NCI-H524 treated with DMSO at 0.1 percent for 48 hours (cell line): ENCODE measurements at regions not wholly inside any gene's neighbourhood (a gene's known extent, or its start where the extent isn't known, plus 50 kb on each side); places are given as distances from the start of the nearest gene placed in this dataset.
A peak's percentile ranks its signal among the peaks of the same experiment; 100 is the strongest.

Source experiments
- DNase-seq: peaks from one replicate; lab custom pipeline; 2025; lab: John Stamatoyannopoulos, UW

DNA sequence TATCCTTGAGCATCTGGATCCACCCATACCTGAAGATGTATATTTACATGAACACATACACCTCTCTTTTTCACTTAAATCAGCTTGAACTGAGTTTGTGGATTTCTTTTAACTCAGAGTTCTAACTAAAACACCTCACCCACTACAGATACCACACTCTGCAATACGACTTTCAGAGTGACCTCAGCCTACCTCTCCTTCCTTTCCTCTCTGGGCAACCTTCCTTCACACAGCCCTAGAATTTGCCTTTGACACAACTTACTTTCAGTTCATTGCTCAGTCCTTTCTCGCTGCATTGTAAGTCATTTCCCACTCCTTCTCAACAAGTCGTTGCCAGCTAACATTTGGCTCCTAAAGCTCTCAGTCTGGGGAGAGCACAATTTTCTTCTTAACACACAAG is 151.9 kb upstream of the IRX3 start:
- no peak for DNase-seq

DNA sequence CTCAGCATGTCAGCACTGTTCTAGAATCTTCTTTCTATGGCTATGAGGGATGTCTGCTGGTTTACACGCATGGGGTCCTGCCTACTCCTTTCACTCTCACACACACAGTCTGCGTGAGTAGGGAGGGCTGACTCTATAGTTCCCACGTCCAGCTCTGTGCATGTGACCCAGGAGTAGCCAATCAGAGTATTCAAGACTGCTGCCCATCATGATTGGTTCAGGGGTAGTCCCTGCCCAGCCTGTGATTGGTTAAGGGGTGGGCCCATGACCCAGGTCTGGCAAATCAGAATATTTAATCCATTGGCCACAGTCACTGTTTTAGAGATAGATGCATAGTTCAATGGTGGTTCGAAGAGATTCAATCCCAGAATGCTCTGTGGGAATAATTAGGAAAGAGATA is 151.3 kb upstream of the IRX3 start:
- DNase-seq, result no peak

DNA sequence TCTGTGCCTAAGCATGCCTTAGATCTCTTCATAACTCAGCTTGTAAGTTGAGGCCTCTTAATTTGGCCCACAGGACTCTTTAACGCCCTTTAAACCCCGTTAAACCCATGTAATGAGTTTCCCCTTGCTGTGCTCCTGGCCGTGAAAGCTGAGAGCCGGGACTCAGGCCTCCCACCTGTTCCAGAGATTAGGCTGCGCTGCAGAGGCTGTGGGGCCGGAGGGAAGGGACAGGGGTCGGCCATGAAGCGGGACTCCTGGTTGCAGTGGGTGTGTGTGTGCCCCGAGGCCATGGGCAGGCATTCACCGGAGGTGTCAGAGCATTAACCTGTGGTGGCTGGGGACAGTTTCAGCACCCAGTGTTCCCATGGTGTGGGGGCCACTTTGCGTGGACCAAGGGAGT is 150.8 kb upstream of the IRX3 start:
- DNase-seq, result peak; percentile 7

DNA sequence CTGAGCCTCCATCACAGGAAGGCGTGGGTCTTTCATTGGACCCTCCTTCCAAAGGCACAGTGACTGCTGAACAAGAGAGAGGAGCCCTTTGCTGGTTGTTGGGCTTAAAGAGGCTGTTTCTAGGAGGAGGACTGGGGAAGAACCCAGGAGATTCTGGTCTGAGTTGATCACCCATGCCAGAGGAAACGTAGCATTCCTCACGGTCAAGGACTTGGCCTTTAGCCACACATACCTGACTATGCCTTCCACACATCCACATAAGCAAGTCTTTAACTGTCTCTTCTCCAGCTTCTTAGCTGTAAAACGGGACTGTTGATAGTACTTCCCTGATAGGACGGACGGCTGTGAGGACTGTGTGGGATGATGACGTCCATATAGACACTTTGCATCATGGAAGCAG is 149.8 kb upstream of the IRX3 start:
- no peak for DNase-seq

DNA sequence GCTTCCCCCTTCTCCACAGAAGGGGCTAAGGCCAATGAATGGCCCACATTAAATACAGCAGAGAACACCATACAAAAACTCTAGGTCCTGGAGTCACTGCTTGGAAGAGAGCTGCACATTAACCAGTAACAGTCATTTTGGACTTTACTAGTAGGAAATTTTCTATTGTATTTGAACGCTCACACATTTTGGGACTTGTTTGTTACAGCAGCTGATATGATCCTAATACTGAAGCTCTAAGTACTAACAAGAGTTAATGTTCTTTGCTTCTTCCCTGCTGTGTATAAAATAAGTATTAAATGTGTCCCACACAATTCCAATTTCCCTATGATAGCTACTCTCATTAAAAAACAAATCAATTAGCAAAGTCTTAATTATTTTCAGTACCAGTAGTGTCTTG is 148.3 kb upstream of the IRX3 start:
- no peak for DNase-seq

DNA sequence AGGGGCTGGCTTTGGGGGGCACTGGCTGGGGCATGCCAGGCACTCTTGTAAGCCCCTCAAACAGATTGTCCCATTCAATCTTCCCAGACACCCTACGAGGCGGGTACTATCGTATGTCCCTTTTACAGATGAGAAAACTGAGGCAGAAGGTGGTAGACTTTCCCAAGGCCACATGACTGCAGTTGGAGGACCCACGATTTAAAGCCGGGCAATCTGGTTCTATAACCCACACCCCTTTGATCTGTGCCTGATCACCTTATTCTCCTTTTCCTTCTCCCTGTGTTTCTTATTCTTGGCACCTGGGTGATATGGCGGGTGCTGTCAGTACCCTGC is 146.3 kb upstream of the IRX3 start:
- no peak for DNase-seq

DNA sequence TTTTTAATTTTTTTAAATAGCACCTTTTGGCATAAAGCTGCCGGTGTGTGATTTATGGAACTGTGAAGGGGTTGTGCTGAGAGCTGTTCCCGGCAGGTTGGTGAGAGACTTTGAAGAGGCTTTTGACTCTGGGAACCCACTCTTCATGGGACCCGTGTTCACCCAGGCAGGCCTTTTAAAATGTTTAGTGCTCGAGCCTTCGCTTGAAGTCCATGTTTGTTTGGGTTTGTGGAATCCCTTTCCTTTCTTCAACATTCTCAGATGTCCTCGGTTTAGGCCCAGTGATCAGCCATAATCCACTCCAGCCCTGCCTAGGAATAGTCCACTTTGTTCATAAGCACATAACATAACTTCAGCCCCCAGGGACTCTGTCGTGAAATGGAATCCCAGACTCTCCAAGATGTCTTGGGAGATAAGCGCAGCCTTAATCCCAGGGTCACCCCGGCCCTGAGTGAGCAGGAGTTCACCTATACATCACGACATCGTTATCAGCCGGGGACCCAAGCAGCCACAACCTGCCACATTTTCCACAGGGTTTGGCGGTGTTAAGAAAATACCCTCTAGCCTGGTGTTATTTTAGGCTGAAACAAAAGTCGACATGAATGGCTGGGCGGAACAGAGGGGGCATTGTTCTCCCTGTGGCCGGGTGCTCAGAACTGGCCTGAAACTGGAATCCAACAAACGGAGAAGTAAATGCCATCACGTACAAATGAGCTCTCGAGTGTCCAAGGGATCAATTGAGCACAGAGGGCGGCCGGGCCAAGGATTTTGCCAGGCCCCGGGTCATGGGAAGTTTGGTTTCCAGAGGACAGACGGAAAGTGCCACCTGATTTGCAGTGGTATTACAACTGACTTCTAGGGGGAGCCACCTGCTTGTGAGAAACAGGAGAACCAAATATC is 145.7 kb upstream of the IRX3 start:
- DNase-seq, result no peak

DNA sequence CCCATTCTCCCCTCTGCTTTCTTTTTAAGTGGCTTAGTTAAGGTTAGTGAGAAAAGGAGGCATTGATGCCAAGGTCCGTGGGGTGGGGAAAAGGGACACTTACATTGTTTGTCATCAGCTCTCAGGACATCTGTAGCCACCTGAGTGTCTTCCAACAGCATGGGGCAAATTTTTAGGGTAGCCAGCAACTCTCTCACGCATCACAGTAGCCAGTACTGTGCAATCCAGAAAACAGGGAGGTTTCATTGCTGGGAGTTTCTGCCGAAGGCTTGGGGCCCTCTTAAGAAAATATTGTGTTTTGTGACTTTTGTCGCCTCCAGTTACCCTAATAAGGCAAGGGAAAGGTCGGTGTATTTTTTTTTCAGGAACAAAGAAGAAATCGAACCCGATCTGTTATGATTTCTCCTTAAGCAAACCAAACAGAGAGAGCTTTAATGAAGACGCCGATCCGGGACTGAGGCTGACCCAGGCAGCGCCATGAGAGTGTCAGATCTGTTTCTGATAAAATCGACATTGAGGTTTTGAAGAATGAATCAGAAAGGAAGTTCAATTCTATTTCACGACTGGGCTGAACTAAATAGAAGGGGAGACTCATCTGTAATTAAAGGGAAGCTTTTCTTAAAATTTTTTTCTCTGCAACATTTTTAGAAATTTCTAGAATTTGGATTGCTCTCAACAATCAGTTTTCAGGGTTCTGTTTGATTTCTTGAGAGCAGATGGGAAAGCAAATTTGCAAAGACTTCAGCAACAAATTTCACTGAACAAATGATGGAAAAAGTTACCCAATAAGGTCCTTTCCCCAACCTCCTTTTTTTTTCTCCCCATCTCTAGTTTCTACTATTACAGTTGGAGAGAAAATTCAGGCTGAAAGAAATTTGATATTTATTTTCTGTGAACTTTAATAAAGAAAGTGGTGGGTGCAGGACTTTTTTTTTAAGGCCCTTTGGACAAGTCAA is 144.7 kb upstream of the IRX3 start:
- no peak for DNase-seq

DNA sequence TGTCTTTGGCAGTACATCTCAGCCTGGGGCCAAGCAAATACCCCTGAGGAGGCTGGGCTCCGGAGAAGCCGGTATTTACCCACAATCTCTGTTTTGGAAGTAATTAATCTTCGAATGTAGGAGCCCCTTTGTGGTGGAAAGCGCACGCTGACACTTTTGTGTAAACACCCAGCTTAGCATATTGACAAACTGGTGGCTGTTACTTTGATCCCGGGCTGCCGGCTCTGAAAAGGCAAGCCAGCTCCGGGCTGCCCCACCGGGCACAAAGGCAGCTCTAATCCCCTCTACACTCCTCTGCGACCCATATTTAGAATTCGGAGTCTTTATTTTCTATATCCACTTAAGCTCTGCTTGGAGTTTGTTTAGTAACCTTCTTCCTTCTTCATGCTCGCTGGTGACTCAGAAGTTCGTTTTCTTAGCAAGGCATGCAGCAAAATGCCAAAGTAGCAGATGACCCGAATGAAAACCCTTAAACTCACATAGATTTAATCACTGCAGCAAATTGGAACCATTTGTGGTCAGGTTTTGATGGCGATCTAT is 144.0 kb upstream of the IRX3 start:
- DNase-seq, result no peak

DNA sequence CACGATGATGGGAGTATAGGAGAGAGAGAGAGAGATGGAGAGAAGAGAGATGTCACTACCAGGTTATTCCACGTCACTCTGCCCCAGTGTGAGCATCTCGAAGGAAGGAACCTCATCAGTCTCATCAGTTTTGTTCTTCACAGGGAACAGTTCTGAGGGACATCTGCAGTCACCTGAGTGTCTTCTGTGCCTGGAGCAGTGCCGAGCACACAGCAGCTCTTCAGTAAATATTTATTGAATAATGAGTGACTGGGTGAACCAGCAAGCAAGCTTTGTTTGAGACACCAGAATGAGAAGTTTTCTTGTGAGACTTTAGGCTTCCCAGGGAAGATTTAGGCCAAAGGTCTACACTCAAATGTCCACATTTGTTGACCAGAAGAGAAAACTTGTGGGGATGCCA is 142.4 kb upstream of the IRX3 start:
- no peak for DNase-seq

DNA sequence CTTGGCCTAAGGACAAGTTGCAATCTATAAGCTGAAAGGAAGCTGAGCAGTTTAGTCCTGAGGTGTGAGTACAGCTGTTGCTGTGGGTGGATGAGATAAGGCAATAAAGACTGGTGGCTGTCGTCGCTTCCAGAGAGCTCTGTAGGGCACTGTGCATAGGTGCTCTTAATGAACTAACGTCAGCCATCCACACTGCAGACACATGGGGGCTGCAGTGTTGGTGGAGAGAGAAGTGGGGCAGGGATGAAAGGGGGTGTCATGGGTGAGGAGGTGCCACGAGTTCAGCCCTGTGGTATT is 139.9 kb upstream of the IRX3 start:
- no peak for DNase-seq

DNA sequence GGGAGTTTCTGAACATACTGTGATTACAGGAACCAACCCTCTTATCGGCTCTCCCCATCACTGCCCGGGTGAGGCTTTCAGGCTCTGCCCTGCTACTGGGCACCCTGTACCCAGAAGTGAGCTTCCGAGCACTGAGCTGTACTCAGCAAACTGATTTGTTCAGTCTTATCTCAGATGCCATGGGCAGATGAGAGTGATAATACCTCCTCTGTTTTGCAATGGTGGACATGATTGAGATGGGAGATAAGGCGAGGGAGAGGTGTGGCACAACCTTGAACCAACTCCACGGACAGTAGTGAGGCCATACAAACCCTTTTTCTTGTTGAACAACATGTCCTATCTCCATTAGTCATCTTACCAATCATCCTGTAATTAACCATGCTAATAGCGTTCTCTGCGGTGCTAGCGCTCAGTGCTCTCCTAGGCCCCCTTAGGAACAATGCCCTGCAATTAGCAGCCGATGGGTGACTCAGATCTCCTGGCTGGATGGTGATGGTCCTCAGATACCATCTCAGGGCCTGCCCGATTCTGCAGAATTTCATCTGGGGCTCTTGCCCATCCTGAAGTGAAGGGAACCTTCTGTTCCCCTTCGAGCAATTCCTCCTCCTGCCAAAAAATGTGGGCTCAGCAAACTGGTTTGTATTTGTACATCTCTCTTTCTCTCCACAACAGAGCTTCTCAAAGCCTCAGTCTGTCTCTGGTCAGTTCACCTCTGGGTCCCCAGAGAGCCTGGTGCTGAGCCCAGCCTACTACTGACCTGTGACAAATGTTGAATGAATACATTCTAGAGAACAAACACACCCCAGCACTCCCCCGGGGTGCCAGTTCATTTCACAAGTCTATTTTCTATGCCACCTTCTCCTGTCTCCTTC is 139.3 kb upstream of the IRX3 start:
- DNase-seq, result no peak

DNA sequence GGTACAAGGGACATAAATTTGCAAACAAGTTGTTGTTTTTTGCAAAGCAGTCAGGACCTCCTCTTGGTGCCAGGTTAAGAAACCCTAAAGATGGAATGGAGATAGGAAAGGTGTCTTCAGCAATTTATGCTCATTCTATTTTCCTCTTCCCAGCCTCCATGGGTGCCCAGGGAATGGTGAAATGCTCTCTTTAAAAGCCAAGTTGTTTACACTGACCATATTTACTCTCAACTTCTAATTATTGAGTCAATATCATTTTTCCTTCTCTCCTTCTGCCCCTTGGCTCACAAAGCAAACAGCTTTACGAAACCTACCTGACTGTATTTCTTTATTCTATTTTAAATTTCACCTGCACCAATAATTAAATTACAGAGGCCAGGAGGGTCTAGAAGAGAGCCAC is 138.5 kb upstream of the IRX3 start:
- DNase-seq, result no peak

DNA sequence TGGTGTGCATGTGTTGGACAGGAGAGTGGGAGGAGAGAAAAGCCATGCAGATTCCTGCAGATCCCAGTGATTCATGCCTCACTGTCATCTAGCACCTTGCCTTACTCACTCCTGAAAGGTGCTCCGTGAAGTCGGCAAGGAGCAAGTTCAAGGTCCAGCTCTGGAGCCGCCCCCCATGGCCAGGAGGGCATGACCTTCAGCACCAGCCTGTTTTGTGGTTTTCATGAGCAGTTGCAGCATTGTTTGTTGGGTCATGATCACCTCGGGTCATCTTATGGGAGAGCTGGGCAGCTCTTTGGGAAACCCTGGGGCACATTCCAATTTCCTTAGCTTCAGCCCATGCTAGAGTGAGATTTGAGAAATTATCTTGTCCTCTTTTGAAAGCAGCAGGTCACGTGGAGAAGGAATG is 137.5 kb upstream of the IRX3 start:
- no peak for DNase-seq

DNA sequence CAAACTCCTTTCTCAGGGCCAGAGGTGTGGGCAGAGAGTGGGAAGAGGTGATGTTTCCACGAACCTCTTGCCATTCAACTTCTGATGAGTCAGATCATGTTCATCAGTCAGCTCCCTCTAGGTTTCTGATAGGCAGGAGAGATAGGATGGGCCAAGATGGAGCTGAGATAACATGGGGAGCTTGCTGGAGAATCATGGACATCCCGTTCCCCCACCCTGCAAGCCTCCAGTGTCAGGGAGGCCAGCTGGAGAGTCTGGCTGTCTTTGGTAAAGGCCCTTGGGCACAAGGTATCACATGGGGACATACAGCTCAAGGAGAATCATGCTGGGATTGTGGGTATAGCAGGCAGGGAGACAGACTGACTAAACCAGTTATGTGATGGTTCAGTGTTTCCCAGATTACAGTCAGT is 136.0 kb upstream of the IRX3 start:
- no peak for DNase-seq

DNA sequence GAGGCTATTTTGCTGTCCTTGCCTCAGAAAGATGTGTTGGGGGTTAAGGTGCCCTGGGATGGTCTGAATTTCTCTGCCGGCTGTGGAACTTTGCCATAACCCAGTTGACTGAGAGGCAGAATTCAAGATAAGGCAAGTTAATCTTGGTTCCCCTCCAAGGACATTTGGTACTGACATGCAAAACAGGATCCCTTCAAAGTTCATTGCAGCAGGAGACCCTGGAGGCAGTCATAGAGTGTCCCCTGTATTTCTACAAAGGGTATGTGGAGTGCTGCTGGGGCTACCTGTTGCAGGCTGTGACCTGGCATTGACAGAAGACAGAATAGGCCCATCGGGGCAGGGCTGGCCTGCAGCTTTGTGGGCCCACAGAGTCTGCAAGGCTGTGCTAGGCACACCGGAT is 135.6 kb upstream of the IRX3 start:
- no peak for DNase-seq

DNA sequence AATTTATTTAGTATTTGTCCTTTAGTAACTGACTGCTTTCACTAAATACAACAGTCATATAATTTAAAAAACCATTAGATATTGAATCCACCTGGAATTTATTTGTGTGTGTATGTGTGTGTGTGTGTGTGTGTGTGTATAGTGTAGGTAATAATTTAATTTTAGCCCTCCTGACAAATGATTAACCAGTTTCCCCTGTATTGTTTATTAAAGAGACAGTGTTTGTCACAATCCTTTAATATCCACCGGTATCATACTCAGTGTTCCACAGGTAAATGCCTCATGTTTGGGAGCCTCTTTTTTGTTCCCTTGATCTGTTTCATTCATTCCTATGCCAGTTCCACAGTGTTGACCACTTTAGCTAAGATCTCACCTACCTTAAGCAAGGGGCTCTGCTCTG is 134.6 kb upstream of the IRX3 start:
- DNase-seq, result no peak

DNA sequence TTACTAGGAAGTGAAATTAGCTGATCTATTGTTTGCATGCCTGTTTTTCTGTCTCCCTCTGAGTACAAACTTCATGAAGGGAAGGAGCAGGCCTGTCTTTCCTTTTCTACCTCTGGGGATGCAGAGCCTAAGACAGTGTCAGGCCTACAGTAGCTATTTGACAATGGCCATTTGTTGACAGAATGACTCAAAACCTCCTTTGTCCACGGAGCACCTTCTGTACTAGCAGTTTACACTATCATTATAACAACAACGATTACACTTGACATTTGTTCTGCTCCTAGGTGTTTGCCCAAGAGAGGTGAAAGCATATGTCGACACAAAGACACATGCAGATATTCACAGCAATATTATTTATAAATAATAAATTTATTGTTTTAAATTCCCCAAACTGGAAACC is 132.3 kb upstream of the IRX3 start:
- DNase-seq, result no peak

DNA sequence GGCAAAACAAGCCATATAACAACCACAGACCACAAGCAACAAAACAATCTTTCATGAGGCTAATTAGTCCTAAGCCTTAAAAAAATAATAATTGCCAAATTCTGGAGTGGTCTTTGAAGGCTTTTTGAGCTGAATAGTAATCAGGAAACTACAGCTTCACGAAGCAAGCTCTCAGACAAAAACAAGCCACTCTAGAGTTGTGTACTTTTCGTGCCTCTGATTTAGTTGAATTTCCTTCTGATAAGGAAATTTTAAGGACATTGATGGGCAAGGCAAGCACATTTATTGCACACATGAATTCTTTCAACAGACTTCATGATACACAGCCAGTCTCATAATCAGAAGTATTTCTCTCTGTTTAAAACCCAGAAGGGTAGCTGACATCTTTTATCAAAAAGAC is 130.8 kb upstream of the IRX3 start:
- no peak for DNase-seq

DNA sequence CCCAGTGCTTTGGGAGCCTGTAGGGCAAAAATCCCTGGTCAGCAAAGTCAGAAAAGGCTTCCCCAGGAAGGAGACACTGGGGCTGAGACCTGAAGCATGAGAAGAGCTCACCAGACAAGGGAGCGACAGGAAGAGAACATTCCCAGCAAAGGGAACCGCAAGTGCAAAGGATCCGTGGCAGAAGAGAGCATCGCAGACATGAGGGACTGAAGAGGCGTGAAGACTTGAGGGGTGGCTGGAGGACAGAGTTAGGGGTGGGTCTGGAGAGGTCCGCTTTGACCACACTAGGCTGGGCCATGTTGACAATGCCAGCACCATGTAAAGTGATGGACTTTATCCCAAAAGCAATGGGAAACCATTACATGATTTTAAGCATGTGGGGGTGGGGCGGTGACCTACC is 128.1 kb upstream of the IRX3 start:
- DNase-seq, result no peak

DNA sequence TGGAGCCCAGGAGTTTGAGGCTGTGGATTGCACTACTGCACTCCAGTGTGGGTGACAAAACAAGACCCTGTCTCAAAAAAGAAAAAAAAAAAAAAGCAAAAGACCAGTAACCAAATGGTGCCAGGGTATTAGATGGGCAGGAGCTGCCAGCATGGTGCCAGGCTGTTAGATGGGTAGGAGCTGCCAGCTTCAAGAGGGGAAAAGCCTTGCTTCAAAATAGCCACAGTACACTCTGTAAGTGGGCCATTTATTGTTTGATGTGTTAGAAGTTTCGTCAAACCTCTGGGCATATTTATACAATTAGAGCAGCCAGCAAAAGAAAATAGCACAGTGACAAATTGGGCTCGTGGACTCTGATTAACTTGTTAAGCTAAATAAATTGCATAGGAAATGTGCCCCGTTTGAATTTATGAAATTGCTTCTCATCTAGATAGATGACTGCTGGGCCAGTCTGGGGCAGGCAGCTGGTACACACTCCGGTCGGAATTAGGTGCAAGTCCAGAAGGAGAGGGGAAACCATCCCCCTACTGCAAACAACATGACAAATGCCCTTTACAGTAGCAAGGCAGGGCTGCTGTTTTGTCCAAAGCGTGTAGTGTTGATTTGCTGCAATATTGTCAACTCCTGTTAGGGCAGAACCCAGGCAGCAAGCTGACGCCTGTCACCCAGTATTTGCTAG is 126.3 kb upstream of the IRX3 start:
- no peak for DNase-seq

DNA sequence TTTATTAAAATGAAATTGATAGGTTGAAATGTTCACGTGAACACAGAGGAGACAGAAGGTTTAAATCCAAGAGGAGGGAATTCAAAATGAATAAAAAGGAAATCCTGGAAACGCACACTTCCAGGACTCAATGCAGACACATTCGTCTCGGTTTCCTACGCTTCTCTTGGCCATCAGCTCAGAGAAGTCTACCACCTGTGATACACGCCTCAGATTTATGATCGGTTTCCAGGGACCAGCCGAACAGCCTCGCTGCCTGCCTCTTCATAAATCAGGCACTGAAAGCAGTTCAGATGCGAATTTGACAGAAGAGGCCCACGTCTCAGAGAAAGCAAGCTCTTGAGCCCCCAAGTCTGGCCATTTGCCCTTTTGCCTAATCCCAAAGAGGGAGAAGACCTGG is 125.5 kb upstream of the IRX3 start:
- no peak for DNase-seq
